Peyer's patch (tissue), 4 donors: ENCODE measurements at regions not wholly inside any gene's neighbourhood (a gene's known extent, or its start where the extent isn't known, plus 50 kb on each side); places are given as distances from the start of the nearest gene placed in this dataset.

ENCODE experiments used
- POLR2A ChIP-seq, 2 donors: fragments of 450-650 bp; IDR thresholded peaks; one replicate each; pipeline ENCODE4 v1.5.1; 2017; ENCODE audit warnings: antibody characterized with exemption in 2 of 2, mild to moderate bottlenecking in 2 of 2, moderate library complexity in 2 of 2
- TF ChIP-seq, protein P1 (sequence below), 6 experiments: fragments of 450-650 bp in 4 of 6; fragments of 200-600 bp in 2 of 6; sonication (generic) in 1 of 6; IDR thresholded peaks; one replicate each; pipeline ENCODE4 v1.5.1; 2017 to 2019; ENCODE audit warnings: antibody characterized with exemption in 6 of 6, mild to moderate bottlenecking in 3 of 6, moderate library complexity in 1 of 6

DNA sequence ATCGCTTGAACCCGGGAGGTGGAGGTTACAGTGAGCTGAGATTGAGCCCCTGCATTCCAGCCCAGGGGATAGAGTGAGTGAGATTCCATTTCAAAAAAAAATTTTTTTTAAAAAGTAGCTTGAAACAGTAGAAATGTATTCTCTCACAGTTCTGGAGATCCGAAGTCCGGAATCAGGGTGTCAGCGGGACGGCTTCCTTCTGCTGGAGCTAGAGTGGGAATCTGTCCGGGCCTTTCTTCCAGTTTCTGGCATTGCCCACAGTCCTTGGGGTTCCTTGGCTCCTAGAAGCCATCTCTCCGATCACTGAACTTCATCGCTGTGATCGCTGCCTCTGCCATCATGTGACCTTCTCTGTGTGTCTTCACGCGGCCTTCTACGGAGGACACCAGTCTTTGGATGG is 181.2 kb upstream of the CIBAR2 start:
- TF ChIP-seq, protein P1, sequence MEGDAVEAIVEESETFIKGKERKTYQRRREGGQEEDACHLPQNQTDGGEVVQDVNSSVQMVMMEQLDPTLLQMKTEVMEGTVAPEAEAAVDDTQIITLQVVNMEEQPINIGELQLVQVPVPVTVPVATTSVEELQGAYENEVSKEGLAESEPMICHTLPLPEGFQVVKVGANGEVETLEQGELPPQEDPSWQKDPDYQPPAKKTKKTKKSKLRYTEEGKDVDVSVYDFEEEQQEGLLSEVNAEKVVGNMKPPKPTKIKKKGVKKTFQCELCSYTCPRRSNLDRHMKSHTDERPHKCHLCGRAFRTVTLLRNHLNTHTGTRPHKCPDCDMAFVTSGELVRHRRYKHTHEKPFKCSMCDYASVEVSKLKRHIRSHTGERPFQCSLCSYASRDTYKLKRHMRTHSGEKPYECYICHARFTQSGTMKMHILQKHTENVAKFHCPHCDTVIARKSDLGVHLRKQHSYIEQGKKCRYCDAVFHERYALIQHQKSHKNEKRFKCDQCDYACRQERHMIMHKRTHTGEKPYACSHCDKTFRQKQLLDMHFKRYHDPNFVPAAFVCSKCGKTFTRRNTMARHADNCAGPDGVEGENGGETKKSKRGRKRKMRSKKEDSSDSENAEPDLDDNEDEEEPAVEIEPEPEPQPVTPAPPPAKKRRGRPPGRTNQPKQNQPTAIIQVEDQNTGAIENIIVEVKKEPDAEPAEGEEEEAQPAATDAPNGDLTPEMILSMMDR (IDR thresholded peaks at IDR 0.05), result no peak
- TF ChIP-seq POLR2A (IDR thresholded peaks at IDR 0.05), result no peak
